ENCODE measurements at regions not wholly inside any gene's neighbourhood (a gene's known extent, or its start where the extent isn't known, plus 50 kb on each side); places are given as distances from the start of the nearest gene placed in this dataset.
"Not testable (repeated sequence)": the region's sequence is repeated elsewhere in the genome, so short reads cannot be mapped to it uniquely, and the experiment has no call there.

DNA sequence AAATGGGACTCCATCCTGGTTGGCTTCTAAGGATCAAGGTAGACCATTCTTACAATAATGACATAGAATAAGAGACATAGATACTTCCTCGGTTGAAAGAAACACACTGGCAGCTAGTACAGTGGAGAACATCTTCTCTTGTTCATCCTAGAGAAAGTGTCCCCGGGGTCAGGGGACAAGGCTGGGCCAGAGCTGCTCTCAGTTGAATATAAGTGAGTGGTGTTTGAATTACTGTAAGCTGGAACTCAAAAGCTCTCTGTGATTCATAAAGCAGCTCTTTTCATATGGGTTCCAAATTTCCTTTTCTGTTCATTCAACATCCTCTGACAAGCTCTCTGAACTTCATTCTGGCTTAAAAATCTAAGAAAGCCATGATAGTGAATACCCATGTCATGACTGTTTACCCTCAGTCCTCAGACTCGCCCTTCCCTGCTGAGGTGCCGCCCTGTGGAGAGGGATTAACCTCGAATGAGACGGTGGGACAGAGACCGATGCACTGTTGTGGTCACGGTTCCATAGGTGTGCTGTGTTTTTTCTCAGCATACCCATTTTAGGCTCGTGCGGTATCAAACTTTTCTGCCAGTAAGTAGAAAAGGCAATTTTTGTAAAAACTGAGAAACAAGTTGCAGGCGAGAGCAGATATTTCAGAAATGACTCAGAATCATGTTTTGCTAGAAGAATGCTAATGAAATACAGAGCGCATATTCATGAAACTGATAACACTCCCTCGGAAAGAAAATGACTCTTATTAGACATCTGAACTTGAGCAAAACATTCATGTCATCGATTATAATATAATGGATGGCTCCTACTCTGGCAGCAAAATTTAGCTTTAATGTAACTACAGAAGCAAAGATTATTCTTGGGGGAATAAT, 351.1 kb downstream of the ANAPC1 start:
- not testable (repeated sequence) for TF ChIP-seq POLR2A (IDR thresholded peaks at IDR 0.05; ENCODE audit: extremely low read depth, insufficient read length); CTCF (IDR thresholded peaks at IDR 0.05; ENCODE audit: low read depth, low read length)
